ENCODE measurements at regions not wholly inside any gene's neighbourhood (a gene's known extent, or its start where the extent isn't known, plus 50 kb on each side); places are given as distances from the start of the nearest gene placed in this dataset.

GRCh38 chr18:64650068-64650467 is 501.2 kb upstream of the LINC00305 start:
- no peak overlapping the region for H3K27ac ChIP-seq
- no peaks in the 10 kb centered on the region for H3K27me3 ChIP-seq
- H3K4me1 ChIP-seq (ENCODE audit: control insufficient read depth in 1 of 2, insufficient read depth in 1 of 2, low read depth in 1 of 2, low read length in 1 of 2): no peaks in the 10 kb centered on the region
- H3K4me3 ChIP-seq (ENCODE audit: low read depth in 1 of 2, low read length in 1 of 2): no peak overlapping the region
- no peaks in the 10 kb centered on the region for H3K9me3 ChIP-seq
- TF ChIP-seq CTCF (IDR thresholded peaks at IDR 0.05): no peak
- no peaks in the 10 kb centered on the region for H3K36me3 ChIP-seq

- no peaks in the 10 kb centered on the region for H3K9me3 ChIP-seq
- TF ChIP-seq CTCF (IDR thresholded peaks at IDR 0.05): no peak
- H3K27ac ChIP-seq: no peak overlapping the region
- H3K27me3 ChIP-seq: no peaks in the 10 kb centered on the region
- H3K4me3 ChIP-seq (ENCODE audit: low read depth in 1 of 2, low read length in 1 of 2): no peak overlapping the region
- H3K4me1 ChIP-seq (ENCODE audit: control insufficient read depth in 1 of 2, insufficient read depth in 1 of 2, low read depth in 1 of 2, low read length in 1 of 2): no peaks in the 10 kb centered on the region
- no peaks in the 10 kb centered on the region for H3K36me3 ChIP-seq
These were observed 496.9 kb upstream of the LINC00305 start for GRCh38 chr18:64645753-64646152.

GRCh38 chr18:64639536-64639935 is 490.6 kb upstream of the LINC00305 start:
- Histone ChIP-seq H3K27me3 (no peaks in the 10 kb centered on the region), H3K4me3 (ENCODE audit: low read depth in 1 of 2, low read length in 1 of 2) (no peak overlapping the region), H3K36me3 (no peaks in the 10 kb centered on the region), H3K27ac (no peak overlapping the region), H3K9me3 (no peaks in the 10 kb centered on the region), H3K4me1 (ENCODE audit: control insufficient read depth in 1 of 2, insufficient read depth in 1 of 2, low read depth in 1 of 2, low read length in 1 of 2) (no peaks in the 10 kb centered on the region)
- TF ChIP-seq CTCF (IDR thresholded peaks at IDR 0.05): no peak

GRCh38 chr18:64620971-64621560 is 472.2 kb upstream of the LINC00305 start:
- TF ChIP-seq CTCF (IDR thresholded peaks at IDR 0.05): no peak
- no peaks in the 10 kb centered on the region for H3K27me3 ChIP-seq
- no peak overlapping the region for H3K27ac ChIP-seq
- no peaks in the 10 kb centered on the region for H3K4me1 ChIP-seq (ENCODE audit: control insufficient read depth in 1 of 2, insufficient read depth in 1 of 2, low read depth in 1 of 2, low read length in 1 of 2)
- no peaks in the 10 kb centered on the region for H3K9me3 ChIP-seq
- H3K4me3 ChIP-seq (ENCODE audit: low read depth in 1 of 2, low read length in 1 of 2): no peak overlapping the region
- H3K36me3 ChIP-seq: no peaks in the 10 kb centered on the region

GRCh38 chr18:64618390-64618789 is 469.5 kb upstream of the LINC00305 start:
- no peaks in the 10 kb centered on the region for H3K4me1 ChIP-seq (ENCODE audit: control insufficient read depth in 1 of 2, insufficient read depth in 1 of 2, low read depth in 1 of 2, low read length in 1 of 2)
- H3K27me3 ChIP-seq: no peaks in the 10 kb centered on the region

More at GRCh38 chr18:64618390-64618789, 469.5 kb upstream of the LINC00305 start:
- TF ChIP-seq CTCF (IDR thresholded peaks at IDR 0.05): no peak
- no peak overlapping the region for H3K4me3 ChIP-seq (ENCODE audit: low read depth in 1 of 2, low read length in 1 of 2)
- no peaks in the 10 kb centered on the region for H3K9me3 ChIP-seq
- no peak overlapping the region for H3K27ac ChIP-seq
- H3K36me3 ChIP-seq: no peaks in the 10 kb centered on the region
